Left ventricle myocardium inferior (tissue), 1 donor: ENCODE measurements at regions not wholly inside any gene's neighbourhood (a gene's known extent, or its start where the extent isn't known, plus 50 kb on each side); places are given as distances from the start of the nearest gene placed in this dataset.
"Not testable (repeated sequence)": the region's sequence is repeated elsewhere in the genome, so short reads cannot be mapped to it uniquely, and the experiment has no call there.

Source experiments
- DNase-seq: peaks from one replicate; pipeline ENCODE4 v3.0.0-alpha.2; 2020
- H3K27ac ChIP-seq: fragments of 200-600 bp; replicated peaks from 2 replicates; pipeline ENCODE4 v1.8.0; 2021
- H3K27me3 ChIP-seq: fragments of 200-600 bp; 2 replicates; pipeline ENCODE4 v1.8.0; 2021; ENCODE audit warnings: low read depth
- H3K36me3 ChIP-seq: fragments of 200-600 bp; 2 replicates; pipeline ENCODE4 v1.8.0; 2021
- H3K4me1 ChIP-seq: fragments of 200-600 bp; 2 replicates; pipeline ENCODE4 v1.8.0; 2021
- H3K4me3 ChIP-seq: fragments of 200-600 bp; 2 replicates; pipeline ENCODE4 v1.8.0; 2021; ENCODE audit warnings: mild to moderate bottlenecking, moderate library complexity
- H3K9me3 ChIP-seq: fragments of 200-600 bp; replicated peaks from 2 replicates; pipeline ENCODE4 v1.8.0; 2021
- CTCF ChIP-seq: fragments of 200-600 bp; IDR thresholded peaks from 2 replicates; pipeline ENCODE4 v1.8.0; 2021; ENCODE audit warnings: antibody characterized with exemption, mild to moderate bottlenecking, borderline replicate concordance
- intact Hi-C: fragments of 100-400 bp; cut with micrococcal nuclease; formaldehyde crosslinking; loops from one replicate; pipeline ENCODE4 v1.11.0; 2022
- donor health status: DM: no; HTN: yes; CAD: no; lungs with severe emphysema.

GRCh38 chr10:65273115-65273514, 1652.7 kb upstream of the LRRTM3 start:
- H3K9me3 ChIP-seq: peaks cover 3% of the 10 kb centered on the region
- no peaks in the 10 kb centered on the region for H3K36me3 ChIP-seq
- no peaks in the 10 kb centered on the region for H3K4me1 ChIP-seq
- intact Hi-C loops: no loop called here
- DNase-seq: no peak
- no peaks in the 10 kb centered on the region for H3K27me3 ChIP-seq
- H3K27ac ChIP-seq: no peak overlapping the region
- TF ChIP-seq CTCF: no peak
- no peak overlapping the region for H3K4me3 ChIP-seq

- Histone ChIP-seq H3K27me3 (no peaks in the 10 kb centered on the region), H3K27ac (no peak overlapping the region), H3K4me3 (no peak overlapping the region), H3K36me3 (no peaks in the 10 kb centered on the region), H3K9me3 (peaks cover 25% of the 10 kb centered on the region), H3K4me1 (no peaks in the 10 kb centered on the region)
- no peak for DNase-seq
- TF ChIP-seq CTCF: no peak
- intact Hi-C loops: no loop called here
Measured at GRCh38 chr10:65275296-65275695, 1650.5 kb upstream of the LRRTM3 start.

GRCh38 chr10:65284495-65285041, 1641.3 kb upstream of the LRRTM3 start:
- intact Hi-C loops: no loop called here
- H3K4me1 ChIP-seq: no peaks in the 10 kb centered on the region
- no peaks in the 10 kb centered on the region for H3K27me3 ChIP-seq
- no peak for TF ChIP-seq CTCF
- no peak overlapping the region for H3K27ac ChIP-seq
- DNase-seq: no peak
- H3K4me3 ChIP-seq: no peak overlapping the region
- peaks cover 21% of the 10 kb centered on the region for H3K9me3 ChIP-seq
- H3K36me3 ChIP-seq: no peaks in the 10 kb centered on the region

- H3K9me3 ChIP-seq, H3K4me3 ChIP-seq, H3K4me1 ChIP-seq, H3K36me3 ChIP-seq, DNase-seq, intact Hi-C loops, H3K27ac ChIP-seq, H3K27me3 ChIP-seq: not testable (repeated sequence)
Measured at GRCh38 chr10:65285726-65286125, 1640.1 kb upstream of the LRRTM3 start.

GRCh38 chr10:65291286-65291685, 1634.5 kb upstream of the LRRTM3 start:
- no peaks in the 10 kb centered on the region for H3K27me3 ChIP-seq
- H3K27ac ChIP-seq: no peak overlapping the region
- H3K9me3 ChIP-seq: no peaks in the 10 kb centered on the region
- intact Hi-C loops: no loop called here
- no peak overlapping the region for H3K4me3 ChIP-seq
- DNase-seq: no peak
- H3K36me3 ChIP-seq: no peaks in the 10 kb centered on the region
- H3K4me1 ChIP-seq: no peaks in the 10 kb centered on the region
- TF ChIP-seq CTCF: no peak

GRCh38 chr10:65292551-65292950, 1633.3 kb upstream of the LRRTM3 start:
- no peak for DNase-seq
- intact Hi-C loops: no loop called here

More at GRCh38 chr10:65292551-65292950, 1633.3 kb upstream of the LRRTM3 start:
- TF ChIP-seq CTCF: no peak
- H3K4me3 ChIP-seq: no peak overlapping the region
- no peaks in the 10 kb centered on the region for H3K9me3 ChIP-seq
- H3K27ac ChIP-seq: no peak overlapping the region
- no peaks in the 10 kb centered on the region for H3K36me3 ChIP-seq
- no peaks in the 10 kb centered on the region for H3K4me1 ChIP-seq
- H3K27me3 ChIP-seq: no peaks in the 10 kb centered on the region
